LNCaP clone FGC (cell line): ENCODE measurements at regions not wholly inside any gene's neighbourhood (a gene's known extent, or its start where the extent isn't known, plus 50 kb on each side); places are given as distances from the start of the nearest gene placed in this dataset.

Experiments
- DNase-seq: peaks from one replicate; pipeline ENCODE4 v3.0.0-alpha.2; 2011; ENCODE audit warnings: low read depth
- H3K4me3 ChIP-seq: 2 replicates; pipeline ENCODE4 v1.5.1; 2011; ENCODE audit warnings: mild to moderate bottlenecking, low read depth, low read length, control low read depth
- TF ChIP-seq, protein P1 (sequence below): IDR thresholded peaks from 2 replicates; pipeline ENCODE4 v1.5.1; 2012; ENCODE audit warnings: mild to moderate bottlenecking; ENCODE audit not compliant: control insufficient read depth, insufficient read depth; ENCODE audit errors: extremely low read depth

GRCh38 chr12:107263980-107264379 is 170.6 kb upstream of the CRY1 start:
- no peak overlapping the region for H3K4me3 ChIP-seq
- TF ChIP-seq, protein P1, sequence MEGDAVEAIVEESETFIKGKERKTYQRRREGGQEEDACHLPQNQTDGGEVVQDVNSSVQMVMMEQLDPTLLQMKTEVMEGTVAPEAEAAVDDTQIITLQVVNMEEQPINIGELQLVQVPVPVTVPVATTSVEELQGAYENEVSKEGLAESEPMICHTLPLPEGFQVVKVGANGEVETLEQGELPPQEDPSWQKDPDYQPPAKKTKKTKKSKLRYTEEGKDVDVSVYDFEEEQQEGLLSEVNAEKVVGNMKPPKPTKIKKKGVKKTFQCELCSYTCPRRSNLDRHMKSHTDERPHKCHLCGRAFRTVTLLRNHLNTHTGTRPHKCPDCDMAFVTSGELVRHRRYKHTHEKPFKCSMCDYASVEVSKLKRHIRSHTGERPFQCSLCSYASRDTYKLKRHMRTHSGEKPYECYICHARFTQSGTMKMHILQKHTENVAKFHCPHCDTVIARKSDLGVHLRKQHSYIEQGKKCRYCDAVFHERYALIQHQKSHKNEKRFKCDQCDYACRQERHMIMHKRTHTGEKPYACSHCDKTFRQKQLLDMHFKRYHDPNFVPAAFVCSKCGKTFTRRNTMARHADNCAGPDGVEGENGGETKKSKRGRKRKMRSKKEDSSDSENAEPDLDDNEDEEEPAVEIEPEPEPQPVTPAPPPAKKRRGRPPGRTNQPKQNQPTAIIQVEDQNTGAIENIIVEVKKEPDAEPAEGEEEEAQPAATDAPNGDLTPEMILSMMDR, result no peak
- no peak for DNase-seq

DNA sequence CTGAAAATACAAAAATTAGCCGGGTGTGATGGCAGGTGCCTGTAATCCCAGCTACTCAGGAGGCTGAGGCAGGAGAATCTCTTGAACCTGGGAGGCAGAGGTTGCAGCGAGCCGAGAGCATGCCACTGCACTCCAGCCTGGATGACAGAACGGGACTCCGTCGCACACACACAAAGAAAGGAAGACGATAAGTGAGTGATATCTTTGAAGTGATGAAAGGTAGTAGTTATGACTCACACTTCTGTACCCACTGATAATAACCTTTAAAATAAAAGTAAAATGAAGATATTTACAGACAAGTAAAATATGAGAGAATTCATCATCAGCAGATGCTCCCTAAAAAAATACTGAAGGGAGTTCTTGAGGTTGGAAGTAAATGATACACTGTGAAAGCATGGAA is 171.3 kb upstream of the CRY1 start:
- no peak for DNase-seq
- no peak overlapping the region for H3K4me3 ChIP-seq
- TF ChIP-seq, protein P1, result no peak

- TF ChIP-seq, protein P1, result no peak
- H3K4me3 ChIP-seq, result no peak overlapping the region
- no peak for DNase-seq
Measured at GRCh38 chr12:107267604-107268003, 174.3 kb upstream of the CRY1 start.

DNA sequence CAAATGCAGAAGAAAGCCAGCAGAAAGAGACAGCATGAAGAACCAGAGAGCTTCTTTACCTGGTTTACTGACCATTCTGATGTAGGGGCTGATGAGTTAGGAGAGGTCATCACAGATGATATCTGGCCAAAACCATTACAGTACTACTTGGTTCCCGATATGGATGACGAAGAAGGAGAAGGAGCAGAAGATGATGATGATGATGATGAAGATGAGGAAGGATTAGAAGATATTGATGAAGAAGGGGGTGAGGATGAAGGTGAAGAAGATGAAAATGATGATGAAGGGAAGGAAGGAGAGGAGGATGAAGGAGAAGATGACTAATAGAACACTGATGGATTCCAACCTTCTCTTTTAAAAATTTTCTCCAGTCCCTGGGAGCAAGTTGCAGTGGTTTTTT is 178.2 kb upstream of the CRY1 start:
- TF ChIP-seq, protein P1, result no peak
- no peak overlapping the region for H3K4me3 ChIP-seq

DNA sequence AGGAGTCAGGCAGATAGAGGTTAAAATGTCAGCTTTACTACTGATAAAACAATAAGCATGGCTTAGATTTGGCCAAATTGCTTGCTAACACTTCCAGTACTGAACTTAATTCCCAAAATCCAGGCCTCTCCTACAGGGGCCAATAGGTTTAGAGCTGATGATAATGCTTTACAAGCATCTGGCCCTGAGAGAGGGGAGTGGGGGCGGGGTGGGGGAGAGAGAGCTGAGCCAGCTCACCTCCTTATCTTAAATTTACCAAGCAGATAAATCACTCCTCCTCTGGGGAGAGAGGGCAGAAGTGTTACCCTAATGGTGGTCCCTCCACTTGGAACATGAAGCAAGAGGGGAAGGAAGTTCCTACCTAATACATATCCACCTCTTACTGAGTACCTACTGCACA is 182.2 kb upstream of the CRY1 start:
- DNase-seq, result no peak
- no peak overlapping the region for H3K4me3 ChIP-seq
- TF ChIP-seq, protein P1, result no peak

More for the DNA sequence above, 178.2 kb upstream of the CRY1 start:
- no peak for DNase-seq

DNA sequence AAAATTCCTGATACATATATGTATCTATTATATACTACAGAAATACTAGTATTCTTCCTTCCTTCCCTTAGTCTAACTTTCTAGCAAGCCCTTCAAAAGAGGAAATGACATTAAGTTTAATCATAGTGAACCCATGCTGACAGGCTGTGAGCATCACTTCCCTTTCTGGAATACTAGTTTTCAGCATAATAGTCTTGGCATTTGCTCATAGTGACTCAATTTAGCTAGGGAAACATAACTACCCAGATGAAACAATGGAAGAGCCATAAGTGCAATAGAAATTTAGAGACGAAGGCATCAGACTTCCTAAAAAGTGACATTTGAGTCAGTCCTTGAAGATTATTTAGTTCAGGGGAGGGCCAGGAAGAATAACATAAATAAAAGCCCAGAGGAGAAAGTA is 184.5 kb upstream of the CRY1 start:
- TF ChIP-seq, protein P1, result no peak
- H3K4me3 ChIP-seq, result no peak overlapping the region
- DNase-seq, result no peak

DNA sequence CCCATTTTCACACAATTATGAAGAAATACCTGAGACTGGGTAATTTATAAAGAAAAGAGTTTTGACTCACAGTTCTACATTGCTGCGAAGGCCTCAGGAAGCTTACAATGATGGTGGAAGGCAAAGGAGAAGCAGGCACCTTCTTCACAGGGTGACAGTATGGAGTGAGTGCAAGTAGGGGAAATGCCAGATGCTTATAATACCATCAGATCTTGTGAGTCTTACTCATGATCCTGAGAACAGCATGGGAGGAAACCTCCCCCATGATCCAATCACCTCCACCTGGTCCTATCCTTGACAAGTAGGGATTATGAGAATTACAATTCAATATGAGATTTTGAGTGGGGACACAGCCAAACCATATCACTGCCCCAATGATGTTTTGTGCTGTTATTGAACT is 189.3 kb upstream of the CRY1 start:
- no peak for DNase-seq
- H3K4me3 ChIP-seq, result no peak overlapping the region
- TF ChIP-seq, protein P1, result no peak
